SU-DHL-6 (cell line): ENCODE measurements at regions not wholly inside any gene's neighbourhood (a gene's known extent, or its start where the extent isn't known, plus 50 kb on each side); places are given as distances from the start of the nearest gene placed in this dataset.

Experiments
- CTCF ChIP-seq: fragments of 200-600 bp; sonication (generic); IDR thresholded peaks from one replicate; pipeline ENCODE4 v1.5.1; 2017; ENCODE audit warnings: antibody characterized with exemption, mild to moderate bottlenecking, low read length, moderate library complexity; ENCODE audit not compliant: insufficient read depth, poor library complexity, severe bottlenecking
- EZH2phosphoT487 ChIP-seq: fragments of 200-600 bp; sonication (generic), shearing (Covaris generic); conservative IDR thresholded peaks from 2 replicates; pipeline ENCODE4 v1.6.1; 2018; ENCODE audit warnings: mild to moderate bottlenecking, antibody characterized with exemption, low read length, moderate library complexity, mixed read lengths

- TF ChIP-seq CTCF (no peak), EZH2phosphoT487 (no peak)
Observed at GRCh38 chr15:85867250-85867649, 72.5 kb upstream of the KLHL25 start.
